CD4-positive, alpha-beta T cell treated with Interleukin-6 for 4 hours (primary cell): ENCODE measurements at regions not wholly inside any gene's neighbourhood (a gene's known extent, or its start where the extent isn't known, plus 50 kb on each side); places are given as distances from the start of the nearest gene placed in this dataset.

Source experiments
- DNase-seq: peaks from one replicate; pipeline ENCODE4 v3.0.0-alpha.2; 2020; ENCODE audit warnings: mixed read lengths

DNA sequence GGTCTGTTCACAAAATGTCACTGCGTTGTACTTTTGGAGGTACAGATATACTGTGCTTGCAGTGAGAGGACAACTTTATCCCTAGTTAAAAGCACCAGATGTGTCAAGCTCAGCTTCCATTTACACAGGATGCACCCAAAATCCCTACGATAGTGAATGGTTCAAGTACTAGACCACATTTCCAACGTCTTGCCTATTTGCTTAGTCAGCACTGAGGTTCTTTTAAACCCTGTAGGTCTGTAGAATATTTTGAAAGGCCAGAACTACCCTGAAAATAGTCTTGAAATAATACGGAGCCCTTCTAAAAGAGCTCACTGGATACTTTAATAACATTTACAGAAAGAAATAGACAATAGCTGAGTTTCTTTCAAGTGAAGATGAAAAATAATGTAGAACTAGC is 466.1 kb downstream of the FUT8 start:
- DNase-seq, result no peak

- DNase-seq, result peak; percentile 18
Measured at GRCh38 chr14:65879248-65880009, 466.9 kb downstream of the FUT8 start.

DNA sequence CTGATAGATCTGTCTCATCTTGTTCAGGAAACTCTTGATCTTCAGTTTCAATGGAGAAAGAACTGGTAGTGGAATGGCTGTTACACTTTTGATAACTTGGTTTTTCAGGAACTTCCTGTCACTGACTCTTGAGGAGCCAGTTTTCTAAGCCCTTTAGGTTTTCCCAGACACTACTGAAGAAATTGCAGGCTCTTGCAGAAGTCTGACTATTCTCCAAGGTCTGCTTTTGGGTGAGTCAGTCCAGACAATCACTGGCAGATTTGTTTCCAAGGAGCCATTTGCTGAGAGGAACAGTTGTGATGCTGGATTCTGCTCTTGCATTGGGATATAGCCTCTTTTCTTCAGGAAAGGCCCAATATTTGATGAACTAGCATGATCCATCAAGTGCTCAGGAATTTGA is 468.0 kb downstream of the FUT8 start:
- no peak for DNase-seq

GRCh38 chr14:65881642-65882041 is 469.1 kb downstream of the FUT8 start:
- DNase-seq, result no peak

- DNase-seq, result no peak
Measured at GRCh38 chr14:65888677-65889076, 476.1 kb downstream of the FUT8 start.

DNA sequence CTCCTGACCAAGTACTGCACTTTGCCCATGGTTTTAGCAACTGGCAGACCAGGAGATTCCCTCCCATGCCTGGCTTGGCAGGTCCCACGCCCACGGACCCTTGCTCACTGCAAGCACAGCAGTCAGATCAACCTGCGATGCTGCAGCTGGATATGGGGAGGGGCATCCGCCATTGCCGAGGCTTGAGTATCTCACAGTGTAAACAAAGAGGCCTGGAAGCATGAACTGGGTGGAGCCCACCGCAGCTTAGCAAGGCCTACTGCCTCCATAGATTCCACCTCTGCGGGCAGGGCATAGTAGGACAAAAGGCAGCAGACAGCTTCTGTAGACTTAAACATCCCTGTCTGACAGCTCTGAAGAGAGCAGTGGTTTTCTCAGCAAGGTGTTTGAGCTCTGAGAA is 479.8 kb downstream of the FUT8 start:
- no peak for DNase-seq

DNA sequence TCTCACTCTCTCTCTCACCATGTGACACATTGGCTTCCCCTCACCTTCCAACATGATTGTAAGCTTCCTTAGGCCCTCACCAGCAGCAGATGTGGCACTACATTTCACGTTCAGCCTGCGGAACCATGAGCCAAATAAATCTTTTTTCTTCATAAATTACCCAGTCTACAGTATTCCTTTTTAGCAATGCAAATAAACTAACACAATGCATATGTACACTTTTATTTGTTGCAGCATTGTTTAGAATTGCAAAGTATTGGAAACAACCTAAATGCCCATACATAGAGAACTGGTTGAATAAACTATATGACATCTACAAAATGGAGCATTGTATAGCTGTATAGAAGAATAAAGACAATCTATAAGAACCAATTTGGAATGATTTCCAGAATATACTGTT is 487.6 kb downstream of the FUT8 start:
- no peak for DNase-seq

DNA sequence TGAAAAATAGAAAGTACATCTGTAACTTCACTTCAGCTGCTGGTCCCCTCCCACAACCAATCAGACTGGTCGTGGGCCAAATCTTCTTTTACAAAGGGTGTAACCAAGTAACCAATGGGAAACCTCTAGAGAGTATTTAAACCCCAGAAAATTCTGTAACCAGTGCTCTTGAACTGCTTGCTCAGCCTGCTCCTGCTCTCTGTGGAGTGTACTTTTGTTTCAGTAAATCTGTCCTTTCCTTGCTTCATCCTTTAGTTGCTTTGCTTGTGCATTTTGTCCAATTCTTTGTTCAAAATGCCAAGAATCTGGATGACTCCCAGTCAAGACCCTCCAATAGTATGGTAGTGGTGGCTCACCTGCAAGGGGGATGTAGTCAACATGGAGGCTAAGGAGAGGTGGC is 489.1 kb downstream of the FUT8 start:
- no peak for DNase-seq

GRCh38 chr14:65904988-65905387 is 492.5 kb downstream of the FUT8 start:
- DNase-seq, result no peak

DNA sequence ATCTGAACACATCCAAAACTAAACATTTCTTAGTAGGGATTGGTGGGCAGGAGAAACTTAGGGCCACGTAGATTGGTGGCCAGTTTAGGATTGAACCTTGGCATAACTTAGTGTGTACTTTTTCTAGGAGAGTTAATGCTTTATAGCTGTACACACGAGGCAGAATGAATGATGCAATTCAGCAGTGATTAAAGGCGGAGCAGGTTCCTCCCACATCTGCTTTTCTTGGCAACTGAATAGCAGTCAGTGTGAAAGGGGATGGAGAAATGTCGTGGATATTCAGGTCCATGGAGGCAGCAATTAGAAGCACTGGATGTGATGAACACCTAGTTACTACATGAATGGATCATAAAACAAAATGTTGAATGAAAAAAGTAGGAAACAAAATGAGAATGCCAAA is 493.8 kb downstream of the FUT8 start:
- no peak for DNase-seq

DNA sequence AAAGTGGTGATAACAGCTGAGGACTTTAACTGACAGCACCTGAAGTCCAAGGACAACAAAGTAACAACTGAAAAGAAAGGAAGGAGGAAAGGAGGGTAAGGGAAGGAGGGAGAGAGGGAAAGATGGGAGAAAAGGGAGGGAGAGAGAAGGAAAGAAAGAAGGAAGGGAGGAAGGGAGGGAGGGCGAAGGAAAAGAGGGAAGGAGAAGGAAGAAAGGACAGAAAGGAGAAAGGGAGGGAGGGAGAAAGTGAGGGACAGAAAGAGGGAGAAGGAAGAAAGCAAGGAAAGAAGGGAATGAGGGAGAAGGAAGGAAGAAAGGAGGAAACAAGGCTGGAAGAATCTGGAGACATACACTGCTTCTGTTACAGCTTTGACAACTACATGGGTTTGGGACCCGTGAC is 494.4 kb downstream of the FUT8 start:
- no peak for DNase-seq

DNA sequence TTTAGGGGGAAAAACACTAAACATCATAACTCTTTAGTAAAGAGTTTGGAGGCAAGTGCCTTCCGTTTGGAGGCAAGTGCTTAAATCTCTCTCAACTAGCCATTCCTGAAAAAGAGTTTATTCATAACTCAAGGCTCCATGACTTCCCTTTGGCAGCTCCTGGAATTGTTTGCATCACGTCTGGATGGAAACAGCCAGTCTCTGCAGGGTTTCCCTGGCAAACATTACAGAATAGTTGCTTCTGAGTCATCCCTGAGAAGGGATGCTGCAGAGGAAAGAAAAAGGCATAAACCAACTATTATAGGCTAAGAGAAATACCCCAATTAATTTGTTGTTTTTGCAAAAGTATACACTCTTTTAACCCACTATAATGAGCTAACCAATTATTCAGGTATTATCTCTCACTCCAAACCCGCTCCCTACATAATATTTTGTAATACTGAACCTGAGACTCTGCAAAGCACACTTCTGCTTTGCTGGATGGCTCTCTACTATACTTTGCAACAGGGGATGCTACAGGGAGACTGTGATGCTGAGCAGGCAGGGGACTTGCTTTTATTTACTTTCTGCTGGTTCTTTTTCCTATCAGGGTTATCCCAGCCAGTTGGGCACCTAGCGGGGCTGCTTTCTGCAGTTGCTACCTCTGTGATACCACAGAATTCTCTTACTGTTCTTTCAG is 497.7 kb downstream of the FUT8 start:
- DNase-seq, result no peak

DNA sequence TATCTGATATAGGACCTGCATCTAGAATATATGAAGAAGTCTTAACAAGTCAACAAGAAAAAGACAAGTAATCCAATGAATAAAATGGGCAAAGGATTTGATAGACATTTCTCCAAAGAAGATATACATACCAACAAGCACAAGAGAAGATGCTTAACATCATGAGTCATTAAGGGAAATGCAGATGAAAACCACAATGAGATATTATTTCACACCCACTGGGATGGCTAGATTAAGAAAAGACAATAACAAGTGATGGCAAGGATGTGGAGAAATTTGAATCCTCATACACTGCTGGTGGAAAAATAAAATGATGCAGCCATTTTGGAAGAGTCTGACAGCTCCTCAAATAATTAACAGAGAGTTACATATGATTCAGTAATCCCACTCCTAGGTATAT is 502.6 kb downstream of the FUT8 start:
- DNase-seq, result no peak

- no peak for DNase-seq
Measured at GRCh38 chr14:65916055-65916454, 503.5 kb downstream of the FUT8 start.

DNA sequence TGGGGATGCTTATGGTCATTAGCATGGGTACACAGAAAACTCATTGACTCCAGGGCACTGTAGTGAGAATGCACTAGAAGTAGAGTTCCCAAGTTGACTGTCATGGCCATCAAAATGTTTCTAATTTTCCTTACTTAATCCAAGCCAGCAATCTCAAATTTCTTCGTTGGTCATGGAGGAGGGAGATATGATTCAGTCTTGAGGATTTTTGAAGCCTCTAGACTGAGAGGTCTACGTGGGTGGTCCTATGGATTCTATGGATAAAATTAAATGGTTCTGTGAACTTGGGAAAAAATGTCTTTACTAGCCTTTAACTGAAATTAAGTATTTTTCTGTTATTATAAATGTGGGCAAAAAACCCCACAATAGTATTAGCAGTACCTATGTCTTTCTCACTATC is 508.5 kb downstream of the FUT8 start:
- no peak for DNase-seq

- no peak for DNase-seq
Measured at GRCh38 chr14:65922142-65922541, 509.6 kb downstream of the FUT8 start.

DNA sequence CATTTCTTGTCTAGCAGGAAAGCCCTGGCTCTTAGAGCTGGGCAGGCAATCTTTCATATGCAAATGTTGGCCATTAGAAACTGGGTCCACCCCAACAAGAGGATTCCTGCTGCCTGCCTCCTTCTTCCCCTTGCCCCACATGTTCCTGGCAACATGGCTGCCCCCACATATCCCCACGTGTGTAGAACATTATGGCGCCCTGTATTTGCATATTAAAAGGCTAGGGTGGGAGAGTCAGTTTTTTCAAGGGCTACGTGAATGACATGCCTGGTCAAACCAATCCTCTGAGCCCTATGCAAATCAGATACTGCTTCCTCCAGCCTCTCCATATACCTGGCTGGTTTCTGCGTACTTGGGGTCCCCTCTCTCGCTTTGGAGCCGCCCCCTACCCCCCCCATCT is 514.0 kb downstream of the FUT8 start:
- DNase-seq, result no peak

DNA sequence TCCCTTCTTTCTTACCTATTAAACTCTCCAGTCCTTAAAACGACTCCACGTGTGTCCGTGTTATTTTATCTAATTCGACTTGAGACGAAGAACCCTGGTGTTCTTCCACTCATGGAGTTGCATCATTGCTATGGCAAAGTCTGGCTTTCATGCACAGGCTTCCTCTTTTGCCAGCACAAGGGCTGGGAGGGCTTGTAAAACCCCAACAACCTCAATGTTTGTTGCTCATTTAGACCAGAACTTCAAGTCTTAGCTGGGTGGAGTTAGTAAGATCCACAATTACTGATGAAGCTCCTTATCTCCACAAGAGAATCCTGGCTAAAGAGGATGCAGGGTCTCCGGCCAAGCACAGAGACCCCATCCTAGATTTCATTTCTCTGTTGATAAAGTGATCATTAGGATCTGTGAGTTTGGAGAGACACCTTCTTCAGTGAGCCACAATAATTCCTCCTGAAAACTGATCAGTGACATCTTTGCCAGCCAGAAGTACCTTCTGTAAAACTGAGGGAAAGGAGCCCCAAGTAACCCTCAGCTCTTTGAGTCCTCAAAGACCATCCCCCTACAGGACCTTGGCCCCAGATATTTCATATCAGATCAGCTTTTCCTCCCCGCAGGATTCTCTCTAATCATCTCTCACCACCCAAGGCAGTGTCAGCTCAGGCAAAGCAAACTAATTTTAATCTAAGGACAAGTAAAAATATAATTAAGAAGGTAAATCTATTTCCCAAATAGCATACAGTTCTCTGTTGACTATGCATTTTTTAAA is 514.6 kb downstream of the FUT8 start:
- DNase-seq, result peak; percentile 44

DNA sequence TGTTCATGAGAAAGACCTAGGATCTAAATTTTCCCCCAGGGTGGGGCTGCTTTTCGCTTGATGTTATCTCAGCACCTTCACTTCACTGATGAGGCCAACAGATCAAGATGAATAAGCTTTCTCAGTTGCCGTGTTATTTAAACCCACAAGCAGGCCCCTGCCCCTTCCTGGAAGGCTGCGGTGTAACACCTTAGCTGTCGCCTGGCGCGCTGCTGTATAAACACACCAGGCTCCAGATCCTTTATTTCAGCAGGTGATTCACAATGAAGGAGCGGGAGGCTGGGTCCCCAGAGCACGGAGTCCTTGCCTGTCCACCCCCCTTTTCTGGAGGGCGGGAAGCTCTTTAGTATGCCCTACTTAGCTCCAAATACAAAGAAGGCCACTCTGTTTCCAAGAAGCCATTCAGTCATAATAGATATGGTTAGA is 515.4 kb downstream of the FUT8 start:
- peak; percentile 89 for DNase-seq

DNA sequence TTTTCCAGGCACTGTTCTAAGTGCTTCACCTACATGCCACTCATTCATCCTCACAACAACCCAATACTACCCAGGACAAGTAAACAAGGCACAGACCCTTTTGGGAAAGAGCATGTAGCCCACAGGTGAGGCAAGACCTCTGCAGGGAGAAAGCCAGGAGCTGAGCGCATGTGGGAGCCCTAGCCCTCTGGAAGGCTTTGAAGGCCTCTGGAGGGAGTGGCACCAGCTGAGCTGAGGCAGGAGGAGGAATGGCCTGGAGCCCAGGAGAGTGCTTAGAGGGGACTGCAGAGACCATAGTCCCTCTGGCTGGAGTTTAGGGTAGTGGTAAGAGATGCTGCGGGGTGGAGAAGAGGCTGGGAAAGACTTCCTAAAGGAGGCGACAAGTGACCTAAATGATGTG is 516.5 kb downstream of the FUT8 start:
- DNase-seq, result no peak

DNA sequence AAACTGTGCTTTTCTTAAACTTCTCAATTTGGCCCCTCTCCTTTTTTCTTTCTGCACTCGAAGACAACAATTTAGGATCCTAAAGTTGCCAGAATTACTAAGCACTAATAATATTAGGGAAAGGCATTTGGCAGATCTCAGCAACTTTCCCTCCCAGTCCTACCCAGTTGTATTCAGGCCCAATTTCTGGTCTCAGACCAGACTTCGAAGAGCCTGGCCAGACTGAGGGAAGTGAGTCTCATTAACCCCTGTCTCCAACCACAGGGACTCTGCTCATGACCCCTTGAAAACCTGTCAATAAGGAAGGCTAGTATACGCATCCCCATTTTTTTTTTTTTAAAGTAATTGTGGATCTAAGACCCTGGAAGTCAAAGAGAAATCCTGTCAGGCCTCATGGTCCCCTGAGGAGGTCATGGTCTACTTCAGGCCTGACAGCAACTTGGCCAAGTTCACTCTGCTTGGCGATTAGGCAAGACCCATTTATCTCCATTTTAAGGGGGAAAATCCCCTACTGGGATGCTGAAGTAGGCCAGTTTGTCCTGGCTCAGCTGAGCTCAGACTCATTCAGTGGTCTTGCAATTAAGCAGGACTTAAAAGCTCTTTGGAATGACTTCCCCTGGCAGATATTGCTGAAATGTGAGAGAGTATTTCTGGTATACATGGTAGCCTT is 521.0 kb downstream of the FUT8 start:
- DNase-seq, result no peak

GRCh38 chr14:65934070-65934435 is 521.5 kb downstream of the FUT8 start:
- no peak for DNase-seq

- DNase-seq, result no peak
Measured at GRCh38 chr14:65936342-65936975, 523.9 kb downstream of the FUT8 start.
